Karpas-422 (cell line): ENCODE measurements at regions not wholly inside any gene's neighbourhood (a gene's known extent, or its start where the extent isn't known, plus 50 kb on each side); places are given as distances from the start of the nearest gene placed in this dataset.

Source experiments
- DNase-seq: peaks from one replicate; pipeline ENCODE4 v3.0.0-alpha.2; 2015
- H2AFZ ChIP-seq: fragments of 200-600 bp; sonication (generic); 2 replicates; pipeline ENCODE4 v1.6.1; 2014; ENCODE audit warnings: antibody characterized with exemption, low read length, mixed read lengths
- H3K27ac ChIP-seq: fragments of 200-600 bp; sonication (generic); 2 replicates; pipeline ENCODE4 v1.5.1; 2014; ENCODE audit warnings: mild to moderate bottlenecking, low read length, moderate library complexity
- H3K27me3 ChIP-seq: fragments of 200-600 bp; sonication (generic); 2 replicates; pipeline ENCODE4 v1.6.1; 2014; ENCODE audit warnings: low read length, mixed read lengths
- H3K36me3 ChIP-seq: fragments of 200-600 bp; sonication (generic); 2 replicates; pipeline ENCODE4 v1.6.1; 2014; ENCODE audit warnings: low read length, mixed read lengths; ENCODE audit not compliant: insufficient read depth
- H3K4me1 ChIP-seq: fragments of 200-600 bp; sonication (generic); 2 replicates; pipeline ENCODE4 v1.6.1; 2014; ENCODE audit warnings: mild to moderate bottlenecking, low read length, mixed read lengths
- H3K4me2 ChIP-seq: fragments of 200-600 bp; sonication (generic); 2 replicates; pipeline ENCODE4 v1.6.1; 2014; ENCODE audit warnings: low read length, low read depth, mild to moderate bottlenecking; ENCODE audit not compliant: poor library complexity, severe bottlenecking
- H3K4me3 ChIP-seq: fragments of 200-600 bp; sonication (generic); 2 replicates; pipeline ENCODE4 v1.5.1; 2014; ENCODE audit warnings: mild to moderate bottlenecking, antibody characterized with exemption, low read length, mixed read lengths
- H3K79me2 ChIP-seq: fragments of 200-600 bp; sonication (generic); 2 replicates; pipeline ENCODE4 v1.6.1; 2014; ENCODE audit warnings: mild to moderate bottlenecking, low read length, mixed read lengths
- H3K9ac ChIP-seq: fragments of 200-600 bp; sonication (generic); 2 replicates; pipeline ENCODE4 v1.6.0; 2014; ENCODE audit warnings: low read length
- H3K9me2 ChIP-seq: fragments of 200-600 bp; sonication (generic), shearing (Covaris generic); replicated peaks from 2 replicates; pipeline ENCODE4 v1.6.0; 2014; ENCODE audit warnings: mild to moderate bottlenecking, low read length, moderate library complexity; ENCODE audit not compliant: insufficient read depth
- H3K9me3 ChIP-seq: fragments of 300-700, 200-600 bp; sonication (generic); 2 replicates; pipeline ENCODE4 v1.6.1; 2014; ENCODE audit warnings: low read length, mixed read lengths
- H4K20me1 ChIP-seq: fragments of 200-600 bp; sonication (generic); 2 replicates; pipeline ENCODE4 v1.6.1; 2014; ENCODE audit warnings: mild to moderate bottlenecking, antibody characterized with exemption, low read length, low read depth; ENCODE audit not compliant: insufficient read depth

GRCh38 chr15:70340494-70340870, 242.8 kb upstream of the TLE3 start:
- Histone ChIP-seq H3K9me2 (no peaks in the 10 kb centered on the region), H3K36me3 (no peaks in the 10 kb centered on the region), H3K9ac (no peak overlapping the region), H3K27me3 (no peaks in the 10 kb centered on the region), H3K4me2 (no peak overlapping the region), H3K27ac (no peak overlapping the region), H3K4me3 (no peak overlapping the region), H3K9me3 (no peaks in the 10 kb centered on the region), H3K4me1 (peaks cover 4% of the 10 kb centered on the region; the same call in 1 of the 2 replicates), H3K79me2 (no peaks in the 10 kb centered on the region), H4K20me1 (no peaks in the 10 kb centered on the region), H2AFZ (no peak overlapping the region)
- no peak for DNase-seq

- Histone ChIP-seq H3K4me1 (peaks cover 4% of the 10 kb centered on the region; the same call in 1 of the 2 replicates), H3K4me3 (no peak overlapping the region), H3K9me2 (no peaks in the 10 kb centered on the region), H3K4me2 (no peak overlapping the region), H3K9me3 (no peaks in the 10 kb centered on the region), H3K36me3 (no peaks in the 10 kb centered on the region), H3K79me2 (no peaks in the 10 kb centered on the region), H3K27ac (no peak overlapping the region), H2AFZ (no peak overlapping the region), H4K20me1 (no peaks in the 10 kb centered on the region), H3K27me3 (no peaks in the 10 kb centered on the region), H3K9ac (no peak overlapping the region)
- no peak for DNase-seq
Observed at GRCh38 chr15:70339571-70340493, 242.1 kb upstream of the TLE3 start.

GRCh38 chr15:70337277-70338186, 239.8 kb upstream of the TLE3 start:
- no peaks in the 10 kb centered on the region for H3K36me3 ChIP-seq
- no peaks in the 10 kb centered on the region for H4K20me1 ChIP-seq
- H3K9ac ChIP-seq, result no peak overlapping the region
- H3K9me2 ChIP-seq, result no peaks in the 10 kb centered on the region
- H3K9me3 ChIP-seq, result no peaks in the 10 kb centered on the region
- H2AFZ ChIP-seq, result no peak overlapping the region
- no peak overlapping the region for H3K27ac ChIP-seq
- H3K4me2 ChIP-seq, result no peak overlapping the region
- H3K79me2 ChIP-seq, result no peaks in the 10 kb centered on the region
- peaks cover 4% of the 10 kb centered on the region; the same call in 1 of the 2 replicates for H3K4me1 ChIP-seq
- DNase-seq, result no peak
- no peak overlapping the region for H3K4me3 ChIP-seq
- no peaks in the 10 kb centered on the region for H3K27me3 ChIP-seq

- DNase-seq, result no peak
- no peak overlapping the region for H2AFZ ChIP-seq
- H3K27me3 ChIP-seq, result no peaks in the 10 kb centered on the region
- no peaks in the 10 kb centered on the region for H3K36me3 ChIP-seq
- H3K4me3 ChIP-seq, result no peak overlapping the region
- no peaks in the 10 kb centered on the region for H3K9me2 ChIP-seq
- no peaks in the 10 kb centered on the region for H3K79me2 ChIP-seq
- no peak overlapping the region for H3K9ac ChIP-seq
- H3K4me1 ChIP-seq, result peaks cover 4% of the 10 kb centered on the region; the same call in 1 of the 2 replicates
- H3K9me3 ChIP-seq, result no peaks in the 10 kb centered on the region
- no peak overlapping the region for H3K27ac ChIP-seq
- no peak overlapping the region for H3K4me2 ChIP-seq
- H4K20me1 ChIP-seq, result no peaks in the 10 kb centered on the region
Observed at GRCh38 chr15:70336425-70337009, 238.8 kb upstream of the TLE3 start.

GRCh38 chr15:70334286-70334685, 236.6 kb upstream of the TLE3 start:
- no peak overlapping the region for H3K4me3 ChIP-seq
- no peaks in the 10 kb centered on the region for H3K9me3 ChIP-seq
- H3K79me2 ChIP-seq, result no peaks in the 10 kb centered on the region
- H3K27me3 ChIP-seq, result no peaks in the 10 kb centered on the region
- H3K4me1 ChIP-seq, result peaks cover 4% of the 10 kb centered on the region; the same call in 1 of the 2 replicates
- no peaks in the 10 kb centered on the region for H3K9me2 ChIP-seq
- DNase-seq, result no peak
- H3K36me3 ChIP-seq, result no peaks in the 10 kb centered on the region
- no peak overlapping the region for H2AFZ ChIP-seq
- H3K27ac ChIP-seq, result no peak overlapping the region
- H4K20me1 ChIP-seq, result no peaks in the 10 kb centered on the region
- no peak overlapping the region for H3K9ac ChIP-seq
- H3K4me2 ChIP-seq, result no peak overlapping the region

- no peak for DNase-seq
- no peaks in the 10 kb centered on the region for H3K79me2 ChIP-seq
- no peak overlapping the region for H3K4me2 ChIP-seq
- H3K36me3 ChIP-seq, result no peaks in the 10 kb centered on the region
- H3K27me3 ChIP-seq, result no peaks in the 10 kb centered on the region
- no peak overlapping the region for H2AFZ ChIP-seq
- H3K4me3 ChIP-seq, result no peak overlapping the region
- no peaks in the 10 kb centered on the region for H4K20me1 ChIP-seq
- no peak overlapping the region for H3K9ac ChIP-seq
- H3K4me1 ChIP-seq, result peaks cover 18% of the 10 kb centered on the region
- no peaks in the 10 kb centered on the region for H3K9me3 ChIP-seq
- H3K27ac ChIP-seq, result no peak overlapping the region
- H3K9me2 ChIP-seq, result no peaks in the 10 kb centered on the region
Observed at GRCh38 chr15:70329179-70329578, 231.5 kb upstream of the TLE3 start.

- no peak overlapping the region for H2AFZ ChIP-seq
- H3K9me2 ChIP-seq, result no peaks in the 10 kb centered on the region
- no peaks in the 10 kb centered on the region for H3K9me3 ChIP-seq
- no peaks in the 10 kb centered on the region for H4K20me1 ChIP-seq
- H3K4me1 ChIP-seq, result peaks cover 18% of the 10 kb centered on the region
- H3K27me3 ChIP-seq, result no peaks in the 10 kb centered on the region
- H3K9ac ChIP-seq, result no peak overlapping the region
- no peak overlapping the region for H3K27ac ChIP-seq
- no peaks in the 10 kb centered on the region for H3K79me2 ChIP-seq
- H3K4me3 ChIP-seq, result no peak overlapping the region
- no peak for DNase-seq
- no peaks in the 10 kb centered on the region for H3K36me3 ChIP-seq
- H3K4me2 ChIP-seq, result no peak overlapping the region
Observed at GRCh38 chr15:70328679-70329115, 231.0 kb upstream of the TLE3 start.
